ENCODE measurements at regions not wholly inside any gene's neighbourhood (a gene's known extent, or its start where the extent isn't known, plus 50 kb on each side); places are given as distances from the start of the nearest gene placed in this dataset.

- H3K36me3 ChIP-seq (ENCODE audit: low read depth, missing control alignments) = no peaks in the 10 kb centered on the region
- no peak overlapping the region for H3K27ac ChIP-seq
- no peak overlapping the region for H3K4me3 ChIP-seq
- intact Hi-C loops (cut with DNase I; ENCODE audit: low total_unique reads) = no loop called here
- no peaks in the 10 kb centered on the region for H3K9me3 ChIP-seq
- DNase-seq = no peak
- 40 to 43% methylated on average over 2 of the region's 2 CpGs for WGBS, 2 donors
- H3K4me1 ChIP-seq = no peaks in the 10 kb centered on the region
- no peaks in the 10 kb centered on the region for H3K27me3 ChIP-seq
- TF ChIP-seq, protein P1, sequence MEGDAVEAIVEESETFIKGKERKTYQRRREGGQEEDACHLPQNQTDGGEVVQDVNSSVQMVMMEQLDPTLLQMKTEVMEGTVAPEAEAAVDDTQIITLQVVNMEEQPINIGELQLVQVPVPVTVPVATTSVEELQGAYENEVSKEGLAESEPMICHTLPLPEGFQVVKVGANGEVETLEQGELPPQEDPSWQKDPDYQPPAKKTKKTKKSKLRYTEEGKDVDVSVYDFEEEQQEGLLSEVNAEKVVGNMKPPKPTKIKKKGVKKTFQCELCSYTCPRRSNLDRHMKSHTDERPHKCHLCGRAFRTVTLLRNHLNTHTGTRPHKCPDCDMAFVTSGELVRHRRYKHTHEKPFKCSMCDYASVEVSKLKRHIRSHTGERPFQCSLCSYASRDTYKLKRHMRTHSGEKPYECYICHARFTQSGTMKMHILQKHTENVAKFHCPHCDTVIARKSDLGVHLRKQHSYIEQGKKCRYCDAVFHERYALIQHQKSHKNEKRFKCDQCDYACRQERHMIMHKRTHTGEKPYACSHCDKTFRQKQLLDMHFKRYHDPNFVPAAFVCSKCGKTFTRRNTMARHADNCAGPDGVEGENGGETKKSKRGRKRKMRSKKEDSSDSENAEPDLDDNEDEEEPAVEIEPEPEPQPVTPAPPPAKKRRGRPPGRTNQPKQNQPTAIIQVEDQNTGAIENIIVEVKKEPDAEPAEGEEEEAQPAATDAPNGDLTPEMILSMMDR (IDR thresholded peaks at IDR 0.05) = no peak
- TF ChIP-seq POLR2A (IDR thresholded peaks at IDR 0.05) = no peak
Observed at GRCh38 chr12:23399402-23399933, 550.0 kb downstream of the SOX5 start.

GRCh38 chr12:23415180-23415579, 534.3 kb downstream of the SOX5 start:
- H3K4me1 ChIP-seq = no peaks in the 10 kb centered on the region
- 55 to 69% methylated on average over 3 of the region's 3 CpGs for WGBS, 2 donors
- no peaks in the 10 kb centered on the region for H3K27me3 ChIP-seq
- no peak for DNase-seq
- H3K36me3 ChIP-seq (ENCODE audit: low read depth, missing control alignments) = no peaks in the 10 kb centered on the region
- no peaks in the 10 kb centered on the region for H3K9me3 ChIP-seq
- H3K4me3 ChIP-seq = no peak overlapping the region
- intact Hi-C loops (cut with DNase I; ENCODE audit: low total_unique reads) = no loop called here
- TF ChIP-seq POLR2A (IDR thresholded peaks at IDR 0.05) = no peak
- TF ChIP-seq, protein P1 (IDR thresholded peaks at IDR 0.05) = no peak
- H3K27ac ChIP-seq = no peak overlapping the region

- intact Hi-C loops (cut with DNase I; ENCODE audit: low total_unique reads) = no loop called here
- Histone ChIP-seq H3K27ac (no peak overlapping the region), H3K4me3 (no peak overlapping the region), H3K36me3 (ENCODE audit: low read depth, missing control alignments) (no peaks in the 10 kb centered on the region), H3K4me1 (no peaks in the 10 kb centered on the region), H3K27me3 (no peaks in the 10 kb centered on the region), H3K9me3 (no peaks in the 10 kb centered on the region)
- TF ChIP-seq, protein P1 (IDR thresholded peaks at IDR 0.05) = no peak
- no peak for TF ChIP-seq POLR2A (IDR thresholded peaks at IDR 0.05)
- 71 to 73% methylated on average over 6 of the region's 6 CpGs for WGBS, 2 donors
- DNase-seq = no peak
Observed at GRCh38 chr12:23421556-23421955, 527.9 kb downstream of the SOX5 start.

DNA sequence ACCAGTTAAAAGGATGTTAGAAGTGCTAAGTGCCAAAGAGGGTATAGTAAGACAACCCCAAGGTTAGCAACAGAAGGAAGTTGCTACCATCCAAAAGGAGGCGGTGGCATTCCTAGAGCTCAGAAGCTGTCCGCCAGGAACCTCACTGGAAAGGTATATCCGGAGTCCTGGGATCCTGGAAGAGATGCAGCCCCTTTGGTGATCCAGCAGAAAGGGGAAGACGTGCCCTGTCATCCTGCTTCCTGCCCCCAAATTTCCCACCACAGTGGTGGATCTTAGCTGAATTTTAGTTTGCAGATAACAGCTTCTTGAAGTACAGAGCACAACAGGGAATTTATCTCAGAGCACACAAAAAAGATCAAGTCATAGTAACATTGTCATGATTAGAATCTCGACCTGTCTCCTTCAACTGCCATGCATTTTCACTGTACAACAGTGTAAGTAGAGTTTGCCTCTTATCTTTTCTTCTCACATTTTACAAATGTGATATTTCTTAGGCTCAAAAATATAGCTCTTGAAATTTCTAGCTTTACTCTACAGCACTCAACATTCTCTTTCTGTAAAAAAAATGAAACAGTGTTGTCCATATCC, 526.3 kb downstream of the SOX5 start:
- Histone ChIP-seq H3K36me3 (ENCODE audit: low read depth, missing control alignments) (no peaks in the 10 kb centered on the region), H3K9me3 (no peaks in the 10 kb centered on the region), H3K4me3 (no peak overlapping the region), H3K27ac (no peak overlapping the region), H3K4me1 (no peaks in the 10 kb centered on the region), H3K27me3 (no peaks in the 10 kb centered on the region)
- intact Hi-C loops (cut with DNase I; ENCODE audit: low total_unique reads) = no loop called here
- TF ChIP-seq, protein P1 (IDR thresholded peaks at IDR 0.05) = no peak
- TF ChIP-seq POLR2A (IDR thresholded peaks at IDR 0.05) = no peak
- DNase-seq = no peak
- 89 to 91% methylated on average over 5 of the region's 5 CpGs for WGBS, 2 donors

- no peak overlapping the region for H3K4me3 ChIP-seq
- H3K27ac ChIP-seq = no peak overlapping the region
- H3K27me3 ChIP-seq = no peaks in the 10 kb centered on the region
- no peaks in the 10 kb centered on the region for H3K9me3 ChIP-seq
- 75 to 78% methylated on average over 2 of the region's 2 CpGs for WGBS, 2 donors
- TF ChIP-seq, protein P1 (IDR thresholded peaks at IDR 0.05) = no peak
- no peak for TF ChIP-seq POLR2A (IDR thresholded peaks at IDR 0.05)
- no peak for DNase-seq
- no peaks in the 10 kb centered on the region for H3K36me3 ChIP-seq (ENCODE audit: low read depth, missing control alignments)
- intact Hi-C loops (cut with DNase I; ENCODE audit: low total_unique reads) = no loop called here
- no peaks in the 10 kb centered on the region for H3K4me1 ChIP-seq
Observed at GRCh38 chr12:23423796-23424195, 525.7 kb downstream of the SOX5 start.

All from testis (tissue), 2 donors.